AG10803 (cell line): ENCODE measurements at regions not wholly inside any gene's neighbourhood (a gene's known extent, or its start where the extent isn't known, plus 50 kb on each side); places are given as distances from the start of the nearest gene placed in this dataset.

ENCODE experiments used
- DNase-seq: peaks from one replicate; pipeline ENCODE4 v3.0.0; 2010; ENCODE audit warnings: low read depth
- H3K4me3 ChIP-seq: 2 replicates; pipeline ENCODE4 v1.5.1; 2011; ENCODE audit warnings: mild to moderate bottlenecking, low read length, control low read depth
- CTCF ChIP-seq: conservative IDR thresholded peaks from 2 replicates; pipeline ENCODE4 v1.5.1; 2011; ENCODE audit warnings: mild to moderate bottlenecking, low read length, control low read depth, inconsistent platforms

- H3K4me3 ChIP-seq: no peak overlapping the region
- DNase-seq: no peak
- no peak for TF ChIP-seq CTCF
These were observed 187.8 kb upstream of the TNP1 start for GRCh38 chr2:217047631-217048030.

GRCh38 chr2:217047209-217047608 lies 187.3 kb upstream of the TNP1 start:
- DNase-seq: no peak
- H3K4me3 ChIP-seq: no peak overlapping the region
- no peak for TF ChIP-seq CTCF

- TF ChIP-seq CTCF: no peak
These were observed 186.0 kb upstream of the TNP1 start for GRCh38 chr2:217045700-217046475.

GRCh38 chr2:217040099-217040498 lies 180.2 kb upstream of the TNP1 start:
- no peak for DNase-seq
- no peak overlapping the region for H3K4me3 ChIP-seq
- TF ChIP-seq CTCF: no peak

More at GRCh38 chr2:217045700-217046475, 186.0 kb upstream of the TNP1 start:
- H3K4me3 ChIP-seq: no peak overlapping the region
- DNase-seq: peak; percentile 42

- no peak for TF ChIP-seq CTCF
- H3K4me3 ChIP-seq: no peak overlapping the region
- DNase-seq: no peak
These were observed 178.1 kb upstream of the TNP1 start for GRCh38 chr2:217038001-217038400.

GRCh38 chr2:217037353-217037752 lies 177.5 kb upstream of the TNP1 start:
- no peak for TF ChIP-seq CTCF
- DNase-seq: no peak
- H3K4me3 ChIP-seq: no peak overlapping the region

GRCh38 chr2:217035967-217036366 lies 176.1 kb upstream of the TNP1 start:
- TF ChIP-seq CTCF: no peak
- no peak overlapping the region for H3K4me3 ChIP-seq
- peak; percentile 14 for DNase-seq
